Esophagus mucosa (tissue), 1 donor: ENCODE measurements at regions not wholly inside any gene's neighbourhood (a gene's known extent, or its start where the extent isn't known, plus 50 kb on each side); places are given as distances from the start of the nearest gene placed in this dataset.
A peak's percentile ranks its signal among the peaks of the same experiment; 100 is the strongest.

Experiments
- ATAC-seq: fragments of 200-7000 bp; cut with Tn5 transposase; one replicate; pipeline ENCODE4 v1.9.1; 2020
- donor health status: DM: yes; HTN: yes; CAD: no.

DNA sequence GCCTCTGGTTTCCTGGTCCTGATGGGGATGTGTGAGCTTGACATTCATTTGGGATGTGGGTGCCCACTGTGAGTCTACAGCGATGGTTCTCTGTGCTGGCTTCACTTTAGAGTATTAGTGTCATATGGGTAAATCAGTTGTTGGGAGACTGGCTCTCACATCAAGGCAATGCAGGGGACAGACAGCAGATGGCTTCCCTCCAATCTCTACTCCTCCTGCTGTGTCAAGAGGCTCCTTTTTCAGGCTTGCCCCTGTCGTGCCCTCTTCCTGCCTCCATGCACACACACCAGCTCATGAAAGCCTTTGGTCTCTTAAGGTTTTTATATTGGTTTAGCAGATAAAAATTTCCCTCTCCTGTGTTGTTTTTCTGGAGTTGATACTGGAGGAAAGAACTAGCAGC is 315.6 kb downstream of the RDH14 start:
- ATAC-seq, result no peak

DNA sequence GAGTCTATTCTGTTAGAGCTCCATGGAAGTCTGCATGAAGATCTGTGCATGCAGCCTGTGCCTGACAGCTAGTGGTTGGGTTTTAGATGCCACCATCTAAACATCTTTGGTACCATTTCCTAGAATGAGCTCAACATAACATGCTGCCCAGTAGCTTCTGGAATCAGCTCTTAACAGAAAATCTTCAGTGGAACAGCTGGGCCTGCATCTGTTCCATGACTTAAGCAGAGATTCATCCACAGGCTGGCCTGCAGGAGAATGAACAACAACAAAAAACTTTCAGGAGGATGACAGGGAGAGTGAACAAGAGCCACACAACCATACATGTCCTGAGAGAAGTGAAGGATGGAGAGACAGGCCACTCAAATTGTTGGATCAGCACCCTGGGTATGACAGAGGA is 316.6 kb downstream of the RDH14 start:
- ATAC-seq, result no peak

DNA sequence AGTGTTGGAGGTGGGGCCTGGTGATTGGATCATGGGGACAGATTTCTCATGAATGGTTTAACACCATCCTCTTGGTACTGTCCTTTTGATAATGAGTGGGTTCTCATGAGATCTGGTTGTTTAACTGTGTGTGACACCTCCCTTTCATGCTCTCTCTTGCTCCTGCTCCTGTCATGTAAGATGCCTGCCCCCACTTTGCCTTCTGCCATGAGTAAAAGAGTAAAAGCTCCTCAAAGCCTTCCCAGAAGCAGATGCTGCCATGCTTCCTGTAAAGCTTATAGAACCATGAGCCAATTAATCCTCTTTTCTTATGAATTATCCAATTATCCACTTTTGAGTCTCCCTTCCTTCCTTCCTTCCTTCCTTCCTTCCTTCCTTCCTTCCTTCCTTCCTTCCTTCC is 317.7 kb downstream of the RDH14 start:
- no peak for ATAC-seq

DNA sequence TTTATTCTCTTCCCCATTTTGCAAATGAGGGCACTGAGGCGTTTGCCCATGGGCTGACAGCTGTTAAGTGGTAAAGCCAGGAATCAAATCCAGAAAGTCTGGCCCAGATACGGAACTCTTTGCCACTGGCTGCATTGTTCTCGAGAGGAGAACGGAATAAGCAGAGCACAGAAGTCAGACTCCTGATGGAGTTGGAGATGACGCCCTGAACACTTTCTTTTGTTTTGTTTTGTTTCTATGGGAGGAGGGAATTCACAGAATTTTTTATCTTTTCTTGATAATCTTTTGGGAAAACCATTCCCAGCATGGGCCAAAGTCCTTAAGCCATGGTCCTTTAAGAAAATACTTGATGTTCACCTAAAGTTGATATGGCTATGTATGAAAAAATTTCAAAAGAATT is 322.2 kb downstream of the RDH14 start:
- no peak for ATAC-seq

DNA sequence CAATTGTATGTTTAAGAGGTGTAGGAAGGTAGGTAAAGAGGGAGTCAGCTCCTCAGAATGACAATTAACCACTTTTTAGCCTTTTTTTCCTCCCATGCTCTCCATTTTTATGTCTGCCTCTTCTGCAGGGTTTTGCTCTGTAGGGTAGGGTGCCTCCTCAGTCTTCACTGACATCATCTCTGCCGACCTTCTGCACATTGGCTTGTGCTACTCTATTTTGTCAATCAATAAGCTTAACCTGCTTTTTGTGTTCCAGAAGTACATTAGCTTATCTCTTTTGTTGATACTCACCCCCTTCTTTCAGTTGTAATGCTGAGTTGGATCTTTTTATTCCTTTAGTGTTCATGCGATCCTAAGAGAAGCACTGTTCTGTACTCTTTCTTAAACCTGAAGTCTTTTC is 323.2 kb downstream of the RDH14 start:
- no peak for ATAC-seq

DNA sequence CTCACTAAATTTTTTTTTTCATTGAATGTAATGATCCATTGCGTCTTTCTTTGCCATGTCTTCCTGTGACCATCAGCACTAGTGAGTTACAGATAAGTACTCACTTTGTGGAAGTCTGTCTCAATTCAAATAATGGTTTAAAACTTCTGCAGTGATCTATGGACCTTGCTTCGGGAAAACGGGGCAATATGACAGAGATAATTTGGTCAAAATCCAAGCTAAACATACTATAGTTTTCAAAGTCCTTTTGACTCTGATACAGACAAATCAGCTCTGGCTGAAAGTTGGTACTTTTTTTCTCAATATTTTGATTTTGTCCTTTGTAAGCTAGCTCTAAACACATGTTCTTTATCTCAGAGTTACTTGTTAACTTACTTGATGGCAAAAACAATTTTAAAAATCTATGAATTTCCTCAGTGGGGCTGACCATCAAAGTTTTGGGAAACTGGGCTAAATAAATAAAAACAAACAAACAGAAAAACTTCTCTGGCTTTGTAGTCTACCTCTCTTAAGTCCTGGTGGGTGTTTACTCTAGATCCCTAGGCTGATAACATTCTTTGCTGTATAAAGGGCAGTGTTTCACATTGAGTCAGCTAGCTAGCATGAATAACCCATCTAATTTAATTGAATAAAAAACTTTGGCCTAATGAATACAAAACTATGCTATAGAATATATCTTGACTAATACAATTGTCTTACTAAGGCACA is 327.6 kb downstream of the RDH14 start:
- no peak for ATAC-seq

DNA sequence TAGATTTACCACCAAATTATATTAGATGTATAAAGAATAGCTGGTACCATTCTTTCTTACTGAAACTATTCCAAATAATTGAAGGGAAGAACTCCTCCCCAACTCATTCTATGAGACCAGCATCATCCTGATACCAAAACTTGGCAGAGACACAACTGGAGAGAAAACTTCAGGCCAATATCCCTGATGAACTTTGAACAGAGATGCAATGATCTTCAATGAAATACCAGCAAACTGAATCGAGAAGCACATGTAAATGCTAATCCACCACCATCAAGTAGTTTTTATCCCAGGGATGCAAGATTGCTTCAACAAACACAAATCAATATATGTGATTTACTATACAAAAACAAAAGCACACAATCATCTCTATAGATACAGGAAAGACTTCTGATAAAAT is 329.8 kb downstream of the RDH14 start:
- no peak for ATAC-seq

DNA sequence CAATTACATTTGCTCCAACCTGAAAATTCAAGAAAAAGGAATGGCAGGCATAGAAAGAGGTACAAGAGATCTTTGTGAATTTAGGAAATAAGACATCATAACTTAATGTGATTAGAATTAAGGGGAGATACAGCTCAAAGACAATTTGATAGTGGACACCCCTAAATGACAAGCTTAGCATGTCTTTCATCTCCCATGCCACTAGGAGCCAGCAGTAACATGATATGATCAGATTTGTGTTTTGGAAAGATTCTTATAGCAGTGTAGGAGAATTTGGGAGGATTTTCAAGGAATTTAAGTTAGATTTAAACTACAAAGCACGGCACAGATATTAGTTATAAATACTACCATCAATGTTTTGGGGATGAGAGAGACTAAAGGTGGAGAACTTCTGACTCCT is 340.8 kb downstream of the RDH14 start:
- ATAC-seq, result no peak

DNA sequence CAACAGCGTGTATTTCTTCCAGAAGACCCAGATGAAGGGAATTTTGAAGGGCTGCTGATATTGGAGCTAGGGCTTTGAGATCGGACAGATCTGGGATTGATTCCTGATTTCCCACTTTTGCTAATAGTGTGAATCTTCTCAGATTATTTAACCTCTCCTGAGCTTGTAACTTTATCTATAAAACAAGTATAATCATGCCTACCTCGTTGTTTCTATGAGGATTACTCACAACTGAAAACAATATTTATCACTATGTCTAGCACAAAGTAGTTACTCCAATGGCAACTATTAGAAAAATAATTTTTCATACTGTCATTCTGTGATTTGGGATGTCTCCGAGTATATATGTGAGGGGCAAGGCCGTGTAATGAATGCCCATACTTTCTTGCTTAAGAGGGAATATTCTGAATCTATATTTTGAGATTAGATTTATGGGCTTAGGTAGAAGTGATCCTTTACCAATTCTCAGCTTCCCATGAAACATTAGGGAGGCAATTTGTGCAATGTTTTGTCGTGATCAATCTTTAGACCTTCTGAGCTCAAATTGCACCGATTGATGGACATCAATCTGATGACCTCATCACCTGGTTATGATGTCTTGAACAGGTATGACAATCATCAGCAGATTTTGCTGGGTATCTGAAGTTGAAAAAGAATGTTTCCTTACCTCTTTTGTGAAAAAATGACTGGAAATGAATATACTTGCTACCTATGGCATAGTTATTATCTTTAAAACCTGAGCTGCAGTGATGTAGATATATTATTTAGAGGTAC is 339.9 kb downstream of the KCNS3 start:
- no peak for ATAC-seq

DNA sequence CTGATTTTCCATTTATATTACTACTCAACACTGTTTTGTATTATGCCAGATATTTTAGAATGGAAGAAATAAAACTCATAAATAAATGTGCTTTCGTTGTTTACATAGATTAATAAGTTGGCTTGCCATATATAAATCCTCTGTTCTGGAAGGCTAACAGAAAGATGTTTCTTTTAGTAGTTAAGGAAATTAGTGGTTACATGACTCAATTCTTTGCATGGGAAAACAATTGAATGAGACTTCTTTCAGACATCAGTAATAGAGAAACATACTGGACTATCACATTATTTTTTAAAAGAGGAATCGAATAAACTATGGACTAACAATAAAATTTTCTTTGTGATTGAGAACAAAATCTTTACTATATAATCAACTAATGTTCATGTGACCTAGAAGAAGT is 336.5 kb downstream of the KCNS3 start:
- no peak for ATAC-seq

DNA sequence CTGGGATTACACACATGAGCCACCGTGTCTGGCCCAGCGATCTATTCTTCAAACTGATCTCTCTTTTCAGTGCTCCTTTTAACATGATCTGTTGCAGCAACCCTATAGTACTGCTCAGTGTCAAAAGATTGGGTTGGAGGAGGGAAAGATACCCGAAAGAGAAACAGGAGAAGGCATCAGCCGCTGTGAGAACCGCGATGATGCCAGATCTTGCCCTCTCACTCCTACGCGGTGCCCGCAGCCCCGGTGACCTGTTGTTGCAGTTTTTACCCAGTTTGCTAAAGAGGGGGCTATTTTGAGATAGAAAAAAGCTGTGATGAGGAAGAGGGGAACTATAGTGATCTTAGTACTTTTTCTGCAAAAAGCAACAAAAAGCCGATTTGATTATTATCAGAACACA is 335.5 kb downstream of the KCNS3 start:
- no peak for ATAC-seq

DNA sequence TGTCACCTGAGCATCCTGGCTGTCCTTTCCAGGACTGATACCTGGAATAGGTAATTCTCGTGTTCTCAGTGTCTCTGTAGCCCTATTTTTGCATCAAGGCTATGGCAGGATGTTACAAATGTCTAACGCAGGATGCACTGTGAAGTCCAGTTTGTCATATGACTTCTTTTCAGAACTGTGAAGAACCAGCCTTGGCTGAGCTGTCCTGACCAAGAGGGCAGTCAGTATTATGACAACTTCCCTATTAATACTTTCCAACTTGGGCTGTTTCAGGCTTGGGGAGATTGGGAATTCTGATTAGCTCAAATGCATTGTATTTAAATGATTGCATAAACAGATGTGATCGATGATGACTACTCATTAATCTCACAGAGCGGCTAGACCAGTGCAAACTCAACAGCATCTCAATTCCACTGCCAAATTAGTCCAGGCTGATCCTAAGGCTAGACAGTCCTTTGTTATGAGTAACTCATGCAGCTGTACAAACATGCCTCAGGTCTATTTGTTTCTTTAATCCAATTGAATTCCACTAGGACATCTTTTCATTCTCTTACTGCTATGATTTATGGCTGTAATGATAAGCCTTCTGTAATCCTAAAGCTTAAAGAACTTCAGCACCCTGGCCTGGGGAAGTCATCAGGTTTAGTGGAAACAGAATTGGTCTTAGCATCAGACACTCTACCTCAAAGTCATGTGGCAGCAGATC is 331.6 kb downstream of the KCNS3 start:
- ATAC-seq, result peak; percentile 99

DNA sequence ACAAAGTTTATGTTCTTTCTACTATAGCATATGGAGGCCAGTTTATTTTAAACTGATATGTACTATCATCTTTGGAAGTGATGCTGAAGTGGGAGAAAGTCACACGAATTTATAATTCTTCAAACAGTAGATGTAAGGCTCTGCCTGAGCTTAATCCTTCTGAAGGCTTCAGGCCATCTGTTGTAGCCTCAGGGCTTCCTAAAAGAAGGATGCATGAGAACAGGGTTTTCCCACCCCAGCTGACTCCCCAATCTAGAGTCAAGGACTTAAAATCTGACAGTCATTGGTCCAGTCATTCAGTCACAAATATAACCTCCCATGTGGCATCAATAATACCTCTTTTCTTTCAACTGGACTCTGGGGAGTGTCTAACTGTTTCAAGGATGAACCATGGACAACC is 330.5 kb downstream of the KCNS3 start:
- no peak for ATAC-seq

DNA sequence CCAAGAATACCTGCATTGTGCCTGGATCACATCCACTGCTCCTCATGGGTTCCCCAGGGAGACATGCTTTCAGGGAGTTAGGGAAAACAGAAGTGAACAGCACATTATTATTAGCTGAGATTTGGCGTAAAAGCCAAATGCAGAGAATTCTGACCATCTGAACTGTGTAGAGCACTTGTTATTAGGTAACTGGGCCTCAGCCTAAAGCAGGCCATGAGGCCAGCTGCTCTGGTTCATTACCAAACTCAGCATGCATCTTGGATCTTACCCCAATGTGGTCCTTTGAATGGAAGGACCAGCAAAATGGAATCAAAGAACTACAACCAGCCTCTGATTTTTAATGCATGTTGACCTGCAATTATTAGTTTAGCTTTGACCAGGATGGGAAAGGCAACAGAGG is 322.3 kb downstream of the KCNS3 start:
- no peak for ATAC-seq

DNA sequence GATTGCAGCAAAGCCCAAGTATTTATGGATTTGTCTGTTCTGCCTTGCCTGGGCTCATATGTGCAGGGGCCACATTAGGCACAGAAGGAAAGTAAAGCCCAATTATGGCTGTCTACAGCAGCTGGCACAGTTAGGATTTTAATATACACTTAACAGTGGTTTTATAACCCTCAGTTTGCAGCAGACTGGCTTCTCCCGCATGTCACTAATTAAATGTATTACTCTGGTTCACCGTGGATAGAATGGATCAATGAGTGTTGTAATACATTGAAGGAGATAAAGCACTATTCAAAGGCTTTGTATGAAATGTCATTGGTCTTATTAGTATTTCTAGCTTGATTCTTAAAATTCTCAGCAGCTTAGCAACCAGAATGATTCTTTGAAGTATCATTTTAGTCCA is 320.2 kb downstream of the KCNS3 start:
- no peak for ATAC-seq

DNA sequence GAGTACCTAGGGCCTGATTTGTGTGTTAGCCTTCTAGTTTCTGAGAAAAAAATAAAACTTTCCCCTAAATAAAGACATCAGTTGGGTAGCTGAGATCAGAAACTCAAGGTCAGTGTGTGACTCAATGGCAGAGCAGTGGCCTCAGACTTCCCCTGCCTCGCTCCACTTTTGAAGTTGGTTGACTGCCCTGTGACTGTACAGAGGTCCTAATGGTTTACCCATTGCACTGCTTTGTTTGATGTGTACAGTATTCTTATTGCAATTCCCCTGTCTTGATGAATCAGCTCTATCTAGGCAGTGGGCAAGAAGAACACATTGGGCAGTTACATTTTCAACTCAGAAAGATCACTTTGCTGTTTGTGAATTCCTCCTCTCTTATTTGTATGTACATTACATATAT is 315.7 kb downstream of the KCNS3 start:
- ATAC-seq, result no peak

DNA sequence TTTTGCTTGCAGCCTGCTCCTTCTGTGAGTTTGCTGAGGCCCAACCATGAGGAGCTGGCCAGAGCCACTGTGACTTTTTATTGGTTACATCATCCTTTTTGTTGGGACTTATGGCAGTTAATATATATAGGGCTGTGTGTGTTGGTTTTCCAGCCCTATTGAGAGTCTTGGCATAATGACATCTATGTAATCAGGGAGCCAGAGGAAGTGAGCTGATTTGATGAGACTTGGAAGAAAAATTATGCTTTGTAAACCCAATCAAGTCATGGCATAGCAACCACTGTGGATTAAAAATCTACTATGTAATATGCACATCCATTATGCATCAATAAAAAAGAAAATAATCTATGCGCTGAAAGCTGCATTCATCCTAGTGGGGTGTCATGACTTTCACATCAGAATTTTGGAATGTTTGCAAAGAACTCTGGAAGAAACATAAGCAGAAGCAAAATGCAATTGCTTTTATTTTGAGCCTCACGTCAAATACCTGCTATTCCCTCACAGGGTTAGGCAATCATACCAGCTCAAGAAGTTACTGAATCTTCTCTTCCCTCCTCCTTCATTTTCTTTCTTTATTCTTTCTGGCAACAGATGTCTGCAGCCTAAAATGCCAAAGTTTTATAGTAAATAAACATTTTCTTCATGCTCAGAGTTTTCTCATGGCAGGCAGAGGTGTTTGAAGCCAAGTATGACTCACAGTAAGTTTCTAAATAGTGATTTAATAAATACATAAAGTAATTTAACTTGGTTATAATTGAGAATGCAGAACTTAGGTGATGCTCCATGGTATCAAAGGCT is 308.5 kb downstream of the KCNS3 start:
- ATAC-seq, result no peak

DNA sequence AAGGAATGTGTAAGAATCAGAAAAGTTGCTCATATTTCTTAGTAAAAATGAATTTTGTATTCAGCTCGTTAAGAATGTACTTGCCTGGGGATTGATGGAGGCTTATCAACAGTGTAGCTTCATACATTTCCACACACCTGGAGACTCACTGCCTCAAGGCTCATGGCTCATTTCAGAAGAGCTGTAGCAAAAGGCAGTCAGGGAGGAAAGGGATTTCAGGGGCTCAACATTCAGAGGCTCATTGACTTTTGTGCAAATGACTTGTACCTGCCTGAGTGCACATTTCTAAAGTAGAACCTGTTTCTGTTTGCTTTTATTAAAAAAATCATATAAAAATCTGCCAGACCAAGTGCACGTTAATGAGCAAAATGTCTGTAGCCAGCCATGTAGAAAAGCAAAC is 304.4 kb downstream of the KCNS3 start:
- no peak for ATAC-seq

DNA sequence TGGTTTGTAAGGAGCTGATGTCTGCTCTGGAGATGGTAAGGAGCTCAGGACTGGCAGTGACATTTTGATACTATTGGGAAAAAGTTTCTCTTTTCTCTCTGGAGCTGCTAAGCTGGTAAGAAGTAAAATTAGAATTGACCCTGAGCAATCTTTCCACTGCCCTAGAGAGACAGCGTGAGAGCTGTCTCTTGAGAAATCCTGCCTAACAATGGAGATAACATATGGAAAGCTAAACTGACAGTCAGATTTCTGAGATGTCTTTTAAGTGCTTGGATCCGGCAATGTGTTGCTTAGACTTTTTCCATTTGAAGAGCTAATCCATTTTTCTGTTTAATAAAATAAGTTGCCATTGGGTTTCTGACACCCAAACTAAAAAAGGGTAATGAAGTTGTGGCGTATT is 302.4 kb downstream of the KCNS3 start:
- no peak for ATAC-seq

DNA sequence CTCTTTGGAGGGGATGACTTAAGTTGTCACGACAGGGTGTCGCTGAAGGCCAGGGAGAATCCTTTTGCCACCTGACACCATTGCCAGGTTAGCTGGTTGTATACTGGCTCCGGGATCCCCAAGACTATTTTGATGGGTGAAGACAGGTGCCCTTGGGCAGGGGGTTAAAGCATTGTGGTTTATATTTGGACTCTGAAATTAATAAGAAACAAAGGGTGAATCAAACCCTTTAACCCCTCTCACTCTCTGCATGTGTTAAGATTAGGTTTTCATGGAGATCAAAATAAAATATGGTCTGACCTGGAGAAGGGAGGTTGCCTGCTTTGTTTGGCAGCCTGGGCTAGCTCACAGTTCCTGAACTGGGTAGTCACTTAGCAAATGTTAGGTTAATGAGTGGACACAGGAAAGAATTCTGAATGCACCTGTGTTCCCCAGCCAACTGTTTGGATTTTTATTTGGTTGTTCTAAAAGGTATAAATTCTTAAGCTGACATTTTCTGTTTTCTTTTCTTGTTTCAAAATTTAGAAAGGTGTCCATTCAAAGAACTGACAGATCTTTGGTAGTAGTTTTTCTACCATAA is 301.7 kb downstream of the KCNS3 start:
- ATAC-seq, result no peak

DNA sequence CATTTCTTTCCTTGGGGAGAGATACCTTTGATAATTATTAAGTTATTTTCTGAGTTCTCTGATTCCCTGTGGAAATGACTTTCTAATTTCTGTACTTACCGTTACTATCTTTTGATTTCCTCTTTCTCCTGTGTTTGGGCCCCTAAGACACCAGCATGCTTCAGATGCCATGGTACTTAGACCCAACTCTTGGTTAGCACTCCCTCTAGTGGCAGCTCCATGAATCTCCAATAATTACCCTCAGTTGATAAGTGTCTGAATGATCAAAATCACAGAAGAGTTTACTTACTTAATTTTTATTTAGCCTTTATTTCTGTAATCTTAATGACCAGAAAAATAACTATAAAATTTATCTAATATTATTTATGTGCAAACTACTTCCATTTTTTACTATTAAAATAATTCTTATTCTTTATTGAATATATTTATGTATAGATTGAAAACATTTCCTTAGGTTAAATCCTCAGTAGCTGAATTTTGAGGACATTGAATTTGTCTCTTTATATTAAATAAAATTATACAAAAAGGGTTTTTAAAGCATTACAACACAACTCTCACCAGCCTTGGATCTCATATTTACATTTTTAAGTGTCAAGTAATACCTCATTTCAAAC is 300.4 kb downstream of the KCNS3 start:
- peak; percentile 53 for ATAC-seq

DNA sequence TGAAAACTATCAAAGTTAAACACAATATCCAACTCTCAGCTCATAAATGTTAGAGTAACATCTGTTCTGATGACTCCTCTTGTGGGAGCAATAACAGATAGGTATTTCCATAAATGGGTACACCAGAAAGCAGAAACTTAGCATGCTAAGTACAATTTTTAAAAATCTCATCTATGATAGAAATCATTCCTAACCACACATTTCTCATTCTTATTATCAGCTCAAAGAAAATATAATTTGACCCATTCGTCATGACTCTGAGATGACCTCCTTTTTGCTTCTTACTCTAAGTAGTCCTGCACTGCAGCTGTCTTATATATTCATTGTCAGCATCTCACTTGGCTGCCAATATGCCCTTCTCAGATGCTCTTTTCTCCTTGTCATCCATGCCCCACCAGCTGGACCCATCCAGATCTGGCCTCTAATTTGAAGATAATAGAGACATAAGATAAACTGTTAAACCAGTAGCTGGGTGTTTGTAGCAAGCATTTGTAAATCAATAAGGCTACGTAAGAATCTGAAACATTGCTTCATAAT is 298.3 kb downstream of the KCNS3 start:
- no peak for ATAC-seq
